ENCODE measurements at regions not wholly inside any gene's neighbourhood (a gene's known extent, or its start where the extent isn't known, plus 50 kb on each side); places are given as distances from the start of the nearest gene placed in this dataset.

- no peak for TF ChIP-seq CTCF (conservative IDR thresholded peaks at IDR 0.05; ENCODE audit: low read depth)
- CTCF ChIA-PET, result interaction anchor here (0.7 kb wide), 1 partner anchor 280 kb away, joined by 3 read pairs; no protein-coding TSS in a partner anchor
- no peak overlapping the region for H3K27ac ChIP-seq
- DNase-seq (ENCODE audit: low spot score), result no peak
- POLR2A ChIA-PET (ENCODE audit: low non-redundant PET), result no interaction called here
Observed at GRCh38 chr2:11058129-11058528, 97.1 kb upstream of the SLC66A3 start.

GRCh38 chr2:11060376-11061169, 94.7 kb upstream of the SLC66A3 start:
- H3K27ac ChIP-seq, result no peak overlapping the region
- no peak for DNase-seq (ENCODE audit: low spot score)
- TF ChIP-seq CTCF (conservative IDR thresholded peaks at IDR 0.05; ENCODE audit: low read depth), result no peak
- ChIA-PET POLR2A (ENCODE audit: low non-redundant PET) (no interaction called here), CTCF (interaction anchor here (0.7 kb wide), 1 partner anchor 42 kb away, joined by 7 read pairs; no protein-coding TSS in a partner anchor)

GRCh38 chr2:11065833-11066485, 89.3 kb upstream of the SLC66A3 start:
- H3K27ac ChIP-seq, result no peak overlapping the region
- POLR2A ChIA-PET (ENCODE audit: low non-redundant PET), result no interaction called here
- CTCF ChIA-PET, result no interaction called here
- DNase-seq (ENCODE audit: low spot score), result no peak
- TF ChIP-seq CTCF (conservative IDR thresholded peaks at IDR 0.05; ENCODE audit: low read depth), result no peak

GRCh38 chr2:11067221-11068078, 87.8 kb upstream of the SLC66A3 start:
- POLR2A ChIA-PET (ENCODE audit: low non-redundant PET), result no interaction called here
- DNase-seq (ENCODE audit: low spot score), result no peak

GRCh38 chr2:11068079-11068741, 87.1 kb upstream of the SLC66A3 start:
- ChIA-PET CTCF (interaction anchor here (0.6 kb wide), 1 partner anchor 37 kb away, joined by 3 read pairs; no protein-coding TSS in a partner anchor), POLR2A (ENCODE audit: low non-redundant PET) (no interaction called here)
- TF ChIP-seq CTCF (conservative IDR thresholded peaks at IDR 0.05; ENCODE audit: low read depth), result no peak
- no peak for DNase-seq (ENCODE audit: low spot score)
- no peak overlapping the region for H3K27ac ChIP-seq

More at GRCh38 chr2:11067221-11068078, 87.8 kb upstream of the SLC66A3 start:
- TF ChIP-seq CTCF (conservative IDR thresholded peaks at IDR 0.05; ENCODE audit: low read depth), result no peak
- no peak overlapping the region for H3K27ac ChIP-seq
- CTCF ChIA-PET, result interaction anchor here (0.6 kb wide), 1 partner anchor 36 kb away, joined by 3 read pairs; no protein-coding TSS in a partner anchor
